CD4-positive, CD25-positive, alpha-beta regulatory T cell (primary cell): ENCODE measurements at regions not wholly inside any gene's neighbourhood (a gene's known extent, or its start where the extent isn't known, plus 50 kb on each side); places are given as distances from the start of the nearest gene placed in this dataset.

ENCODE experiments used
- ATAC-seq, 2 donors: fragments of 150-1000 bp; cut with Tn5 transposase; one replicate each; pipeline ENCODE4 v1.10.0; 2021; ENCODE audit warnings: low read depth in 2 of 2, moderate number of reproducible peaks in 2 of 2, moderate library complexity in 1 of 2
- DNase-seq, 3 donors: peaks; one replicate each; pipeline versions ENCODE4 v3.0.0 to v3.0.0-alpha.2; 2012 to 2022; ENCODE audit warnings: mixed read lengths in 1 of 3
- H3K27ac ChIP-seq: one replicate; pipeline ENCODE4 v1.7.0; 2013; ENCODE audit warnings: mild to moderate bottlenecking, low read length; ENCODE audit not compliant: insufficient read depth, poor library complexity, severe bottlenecking
- H3K27me3 ChIP-seq: one replicate; pipeline ENCODE4 v1.7.0; 2013; ENCODE audit warnings: low read length; ENCODE audit not compliant: control insufficient read depth, insufficient read depth
- H3K36me3 ChIP-seq: one replicate; pipeline ENCODE4 v1.7.0; 2013; ENCODE audit warnings: mild to moderate bottlenecking, low read length, moderate library complexity; ENCODE audit not compliant: control insufficient read depth, insufficient read depth
- H3K4me1 ChIP-seq: 2 replicates; pipeline ENCODE4 v1.7.0; 2013; ENCODE audit warnings: mild to moderate bottlenecking, low read length; ENCODE audit not compliant: insufficient read depth, control insufficient read depth, poor library complexity, severe bottlenecking
- H3K4me3 ChIP-seq: one replicate; pipeline ENCODE4 v1.7.0; 2013; ENCODE audit warnings: low read depth, mild to moderate bottlenecking, low read length, moderate library complexity
- H3K9me3 ChIP-seq, 2 experiments: 1 replicate in 1 of 2; 2 replicates in 1 of 2; pipeline ENCODE4 v1.7.0; 2013; ENCODE audit warnings: low read length in 2 of 2, mild to moderate bottlenecking in 1 of 2, moderate library complexity in 1 of 2; ENCODE audit not compliant: control insufficient read depth in 2 of 2
- H3K27ac Mint-ChIP-seq, 3 donors: one replicate each; pipeline ENCODE4 v1.8.0; 2020 to 2022; ENCODE audit warnings: mild to moderate bottlenecking in 3 of 3, mixed read lengths in 3 of 3, moderate library complexity in 2 of 3
- H3K27me3 Mint-ChIP-seq: one replicate; pipeline ENCODE4 v1.8.0; 2022; ENCODE audit warnings: mild to moderate bottlenecking, mixed read lengths
- H3K36me3 Mint-ChIP-seq: one replicate; pipeline ENCODE4 v1.8.0; 2020; ENCODE audit warnings: mixed read lengths
- H3K4me1 Mint-ChIP-seq, 4 donors: one replicate each; pipeline ENCODE4 v1.8.0; 2020 to 2022; ENCODE audit warnings: mixed read lengths in 4 of 4, mild to moderate bottlenecking in 1 of 4
- H3K4me3 Mint-ChIP-seq, 4 donors: one replicate each; pipeline ENCODE4 v1.8.0; 2020 to 2022; ENCODE audit warnings: mild to moderate bottlenecking in 4 of 4, mixed read lengths in 4 of 4, moderate library complexity in 3 of 4
- H3K9me3 Mint-ChIP-seq, 7 donors: one replicate each; pipeline ENCODE4 v1.8.0; 2020 to 2022; ENCODE audit warnings: mixed read lengths in 7 of 7, mild to moderate bottlenecking in 3 of 7, moderate library complexity in 2 of 7

- Histone ChIP-seq H3K9me3 (no peaks in the 10 kb centered on the region), H3K27ac (no peak overlapping the region), H3K4me3 (no peak overlapping the region), H3K27me3 (no peaks in the 10 kb centered on the region), H3K36me3 (no peaks in the 10 kb centered on the region), H3K4me1 (no peaks in the 10 kb centered on the region)
- Mint-ChIP-seq H3K36me3 (no peaks in the 10 kb centered on the region), H3K27me3 (no peaks in the 10 kb centered on the region), H3K9me3 (peaks cover 0 to 18% (median 8%) of the 10 kb centered on the region in 7 donors), H3K4me3 (no peak overlapping the region), H3K4me1 (no peaks in the 10 kb centered on the region), H3K27ac (no peak overlapping the region)
- DNase-seq (no peak), ATAC-seq (no peak)
Measured at GRCh38 chr4:19832411-19832810, 419.3 kb upstream of the SLIT2 start.

GRCh38 chr4:19831644-19832285 lies 419.9 kb upstream of the SLIT2 start:
- Mint-ChIP-seq H3K27me3 (no peaks in the 10 kb centered on the region), H3K4me1 (no peaks in the 10 kb centered on the region), H3K4me3 (no peak overlapping the region), H3K9me3 (peaks cover 0 to 15% (median 8%) of the 10 kb centered on the region in 7 donors), H3K27ac (no peak overlapping the region), H3K36me3 (no peaks in the 10 kb centered on the region)
- no peak overlapping the region for H3K4me3 ChIP-seq
- H3K27me3 ChIP-seq: no peaks in the 10 kb centered on the region
- DNase-seq (no peak), ATAC-seq (no peak)
- no peaks in the 10 kb centered on the region for H3K36me3 ChIP-seq
- H3K27ac ChIP-seq: no peak overlapping the region
- no peaks in the 10 kb centered on the region for H3K4me1 ChIP-seq
- no peaks in the 10 kb centered on the region for H3K9me3 ChIP-seq

GRCh38 chr4:19829101-19829500 lies 422.6 kb upstream of the SLIT2 start:
- no peak overlapping the region for H3K4me3 ChIP-seq
- Mint-ChIP-seq H3K36me3 (no peaks in the 10 kb centered on the region), H3K9me3 (peaks cover 0 to 12% (median 8%) of the 10 kb centered on the region in 7 donors), H3K4me3 (no peak overlapping the region), H3K4me1 (no peaks in the 10 kb centered on the region), H3K27ac (no peak overlapping the region), H3K27me3 (no peaks in the 10 kb centered on the region)
- DNase-seq: no peak
- no peak for ATAC-seq
- H3K9me3 ChIP-seq: peaks cover 0 to 4% of the 10 kb centered on the region in 2 experiments
- no peaks in the 10 kb centered on the region for H3K4me1 ChIP-seq
- no peak overlapping the region for H3K27ac ChIP-seq
- H3K36me3 ChIP-seq: no peaks in the 10 kb centered on the region
- H3K27me3 ChIP-seq: no peaks in the 10 kb centered on the region

GRCh38 chr4:19823781-19824180 lies 427.9 kb upstream of the SLIT2 start:
- Histone ChIP-seq H3K4me3 (no peak overlapping the region), H3K9me3 (peaks cover 0 to 4% of the 10 kb centered on the region in 2 experiments), H3K4me1 (no peaks in the 10 kb centered on the region), H3K36me3 (no peaks in the 10 kb centered on the region), H3K27ac (no peak overlapping the region), H3K27me3 (no peaks in the 10 kb centered on the region)
- no peaks in the 10 kb centered on the region for H3K4me1 Mint-ChIP-seq
- no peaks in the 10 kb centered on the region for H3K36me3 Mint-ChIP-seq
- H3K27me3 Mint-ChIP-seq: peaks cover 4% of the 10 kb centered on the region
- ATAC-seq (no peak), DNase-seq (no peak)
- no peak overlapping the region for H3K27ac Mint-ChIP-seq
- peaks cover 3 to 10% (median 6%) of the 10 kb centered on the region in 7 donors for H3K9me3 Mint-ChIP-seq
- H3K4me3 Mint-ChIP-seq: no peak overlapping the region

- H3K27me3 ChIP-seq: no peaks in the 10 kb centered on the region
Measured at GRCh38 chr4:19819737-19820136, 432.0 kb upstream of the SLIT2 start.

GRCh38 chr4:19809989-19810388 lies 441.7 kb upstream of the SLIT2 start:
- Mint-ChIP-seq H3K36me3 (no peaks in the 10 kb centered on the region), H3K4me3 (no peak overlapping the region), H3K27ac (no peak overlapping the region), H3K9me3 (peaks cover 0 to 13% (median 5%) of the 10 kb centered on the region in 7 donors), H3K27me3 (no peaks in the 10 kb centered on the region), H3K4me1 (no peaks in the 10 kb centered on the region)
- Histone ChIP-seq H3K4me1 (no peaks in the 10 kb centered on the region), H3K36me3 (no peaks in the 10 kb centered on the region), H3K4me3 (no peak overlapping the region), H3K27me3 (no peaks in the 10 kb centered on the region), H3K27ac (no peak overlapping the region), H3K9me3 (no peaks in the 10 kb centered on the region)
- no peak for ATAC-seq
- no peak for DNase-seq

More at GRCh38 chr4:19819737-19820136, 432.0 kb upstream of the SLIT2 start:
- Mint-ChIP-seq H3K4me1 (no peaks in the 10 kb centered on the region), H3K36me3 (no peaks in the 10 kb centered on the region), H3K9me3 (peaks cover 0 to 11% (median 3%) of the 10 kb centered on the region in 7 donors), H3K4me3 (no peak overlapping the region), H3K27me3 (peaks cover 4% of the 10 kb centered on the region), H3K27ac (no peak overlapping the region)
- no peak overlapping the region for H3K4me3 ChIP-seq
- ATAC-seq (no peak), DNase-seq (no peak)
- no peaks in the 10 kb centered on the region for H3K9me3 ChIP-seq
- H3K36me3 ChIP-seq: no peaks in the 10 kb centered on the region
- H3K4me1 ChIP-seq: no peaks in the 10 kb centered on the region
- no peak overlapping the region for H3K27ac ChIP-seq

GRCh38 chr4:19807505-19807904 lies 444.2 kb upstream of the SLIT2 start:
- ATAC-seq: no peak
- H3K27ac ChIP-seq: no peak overlapping the region
- no peaks in the 10 kb centered on the region for H3K27me3 ChIP-seq
- Mint-ChIP-seq H3K4me1 (no peaks in the 10 kb centered on the region), H3K27me3 (no peaks in the 10 kb centered on the region), H3K4me3 (no peak overlapping the region), H3K36me3 (no peaks in the 10 kb centered on the region), H3K27ac (no peak overlapping the region), H3K9me3 (peaks cover 0 to 17% (median 9%) of the 10 kb centered on the region in 7 donors)
- H3K9me3 ChIP-seq: no peaks in the 10 kb centered on the region
- no peaks in the 10 kb centered on the region for H3K36me3 ChIP-seq
- no peaks in the 10 kb centered on the region for H3K4me1 ChIP-seq
- no peak for DNase-seq
- no peak overlapping the region for H3K4me3 ChIP-seq

GRCh38 chr4:19806865-19807264 lies 444.8 kb upstream of the SLIT2 start:
- Mint-ChIP-seq H3K9me3 (peaks cover 0 to 18% (median 8%) of the 10 kb centered on the region in 7 donors), H3K27me3 (no peaks in the 10 kb centered on the region), H3K36me3 (no peaks in the 10 kb centered on the region), H3K27ac (no peak overlapping the region), H3K4me3 (no peak overlapping the region), H3K4me1 (no peaks in the 10 kb centered on the region)
- H3K4me1 ChIP-seq: no peaks in the 10 kb centered on the region
- no peak overlapping the region for H3K27ac ChIP-seq
- no peaks in the 10 kb centered on the region for H3K36me3 ChIP-seq
- H3K4me3 ChIP-seq: no peak overlapping the region
- no peak for ATAC-seq
- H3K9me3 ChIP-seq: no peaks in the 10 kb centered on the region
- H3K27me3 ChIP-seq: no peaks in the 10 kb centered on the region
- no peak for DNase-seq
